GM06990 (cell line): ENCODE measurements at regions not wholly inside any gene's neighbourhood (a gene's known extent, or its start where the extent isn't known, plus 50 kb on each side); places are given as distances from the start of the nearest gene placed in this dataset.
"Not testable (repeated sequence)": the region's sequence is repeated elsewhere in the genome, so short reads cannot be mapped to it uniquely, and the experiment has no call there.

Experiments used
- DNase-seq: peaks from one replicate; pipeline ENCODE4 v3.0.0-alpha.2; 2011; ENCODE audit not compliant: insufficient read length; ENCODE audit errors: extremely low read depth
- H3K27me3 ChIP-seq: replicated peaks from 2 replicates; pipeline ENCODE4 v1.6.0; 2011; ENCODE audit warnings: low read length; ENCODE audit not compliant: control insufficient read depth, insufficient read depth
- H3K36me3 ChIP-seq: 2 replicates; pipeline ENCODE4 v1.5.1; 2011; ENCODE audit warnings: low read length; ENCODE audit not compliant: control insufficient read depth, insufficient read depth
- H3K4me3 ChIP-seq: replicated peaks from 2 replicates; pipeline ENCODE4 v1.5.1; 2011; ENCODE audit warnings: low read depth, mild to moderate bottlenecking, control low read depth, low read length
- TF ChIP-seq, protein P1 (sequence below): IDR thresholded peaks from 2 replicates; pipeline ENCODE4 v1.5.1; 2011; ENCODE audit warnings: low read length, control low read depth, mild to moderate bottlenecking, inconsistent platforms; ENCODE audit not compliant: insufficient read depth, poor library complexity, severe bottlenecking

DNA sequence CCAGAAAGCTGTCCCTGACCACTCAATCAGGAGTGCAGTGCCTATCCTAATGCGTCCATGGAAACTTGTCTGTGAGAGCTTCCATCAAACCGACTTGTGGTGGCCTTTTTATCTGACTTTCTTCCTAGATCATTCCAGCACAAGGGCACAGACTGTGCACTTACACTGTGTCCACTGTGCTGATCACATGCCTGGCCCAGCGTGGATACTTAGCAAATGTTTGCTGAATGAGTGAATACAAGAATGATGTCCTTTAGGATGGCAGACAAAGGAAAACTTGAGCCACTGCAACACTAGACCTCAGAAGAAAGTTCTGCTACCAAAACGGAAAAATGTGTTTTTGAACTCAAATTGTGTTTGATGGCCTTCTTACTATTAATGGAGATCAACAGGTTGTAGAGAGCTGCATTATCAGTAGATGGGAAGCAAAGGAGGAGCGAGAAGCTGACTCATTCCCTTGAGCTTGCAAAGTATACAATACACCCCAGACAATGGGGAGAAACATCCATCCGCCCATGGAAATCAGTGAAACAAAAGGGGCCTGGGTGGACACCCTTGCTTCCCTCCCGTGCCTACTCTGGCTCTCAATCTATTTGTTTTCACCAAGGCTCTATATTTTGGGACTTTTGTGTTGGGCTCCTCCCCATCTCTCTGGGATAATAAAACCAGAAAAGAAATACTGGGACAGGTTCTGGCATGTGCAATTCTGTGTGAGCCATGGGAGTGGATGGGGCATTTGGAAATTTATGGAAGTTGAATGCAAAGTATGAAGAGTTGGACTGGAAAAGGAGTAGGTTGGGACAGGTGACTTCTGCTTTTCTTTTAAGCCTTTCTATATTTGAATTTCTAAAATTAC, 76.2 kb upstream of the ZFAND5 start:
- Histone ChIP-seq H3K36me3 (no peaks in the 10 kb centered on the region), H3K4me3 (no peak overlapping the region), H3K27me3 (no peaks in the 10 kb centered on the region)
- TF ChIP-seq, protein P1, sequence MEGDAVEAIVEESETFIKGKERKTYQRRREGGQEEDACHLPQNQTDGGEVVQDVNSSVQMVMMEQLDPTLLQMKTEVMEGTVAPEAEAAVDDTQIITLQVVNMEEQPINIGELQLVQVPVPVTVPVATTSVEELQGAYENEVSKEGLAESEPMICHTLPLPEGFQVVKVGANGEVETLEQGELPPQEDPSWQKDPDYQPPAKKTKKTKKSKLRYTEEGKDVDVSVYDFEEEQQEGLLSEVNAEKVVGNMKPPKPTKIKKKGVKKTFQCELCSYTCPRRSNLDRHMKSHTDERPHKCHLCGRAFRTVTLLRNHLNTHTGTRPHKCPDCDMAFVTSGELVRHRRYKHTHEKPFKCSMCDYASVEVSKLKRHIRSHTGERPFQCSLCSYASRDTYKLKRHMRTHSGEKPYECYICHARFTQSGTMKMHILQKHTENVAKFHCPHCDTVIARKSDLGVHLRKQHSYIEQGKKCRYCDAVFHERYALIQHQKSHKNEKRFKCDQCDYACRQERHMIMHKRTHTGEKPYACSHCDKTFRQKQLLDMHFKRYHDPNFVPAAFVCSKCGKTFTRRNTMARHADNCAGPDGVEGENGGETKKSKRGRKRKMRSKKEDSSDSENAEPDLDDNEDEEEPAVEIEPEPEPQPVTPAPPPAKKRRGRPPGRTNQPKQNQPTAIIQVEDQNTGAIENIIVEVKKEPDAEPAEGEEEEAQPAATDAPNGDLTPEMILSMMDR, result no peak
- DNase-seq, result no peak

DNA sequence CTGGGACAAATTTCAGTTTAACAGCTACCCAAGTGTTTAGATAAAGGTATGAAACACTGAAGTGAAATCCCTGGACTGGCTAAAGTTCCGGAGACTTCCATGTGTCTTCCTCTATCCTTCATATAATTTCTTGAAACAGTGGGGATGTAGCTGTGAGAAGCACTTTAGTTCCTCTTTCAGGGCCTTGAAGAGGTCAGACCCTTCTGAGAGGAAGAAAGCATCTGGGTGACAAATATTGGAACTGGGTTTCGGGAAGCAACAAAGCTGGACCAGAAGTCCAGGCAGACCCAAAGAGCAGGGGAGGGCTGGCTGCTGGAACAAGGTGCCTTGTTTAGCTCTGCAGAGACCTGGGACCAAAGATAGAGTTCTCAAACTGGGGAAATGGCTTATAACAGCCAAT, 75.4 kb upstream of the ZFAND5 start:
- TF ChIP-seq, protein P1, result no peak
- DNase-seq, result no peak
- H3K4me3 ChIP-seq, result no peak overlapping the region
- no peaks in the 10 kb centered on the region for H3K27me3 ChIP-seq
- no peaks in the 10 kb centered on the region for H3K36me3 ChIP-seq

DNA sequence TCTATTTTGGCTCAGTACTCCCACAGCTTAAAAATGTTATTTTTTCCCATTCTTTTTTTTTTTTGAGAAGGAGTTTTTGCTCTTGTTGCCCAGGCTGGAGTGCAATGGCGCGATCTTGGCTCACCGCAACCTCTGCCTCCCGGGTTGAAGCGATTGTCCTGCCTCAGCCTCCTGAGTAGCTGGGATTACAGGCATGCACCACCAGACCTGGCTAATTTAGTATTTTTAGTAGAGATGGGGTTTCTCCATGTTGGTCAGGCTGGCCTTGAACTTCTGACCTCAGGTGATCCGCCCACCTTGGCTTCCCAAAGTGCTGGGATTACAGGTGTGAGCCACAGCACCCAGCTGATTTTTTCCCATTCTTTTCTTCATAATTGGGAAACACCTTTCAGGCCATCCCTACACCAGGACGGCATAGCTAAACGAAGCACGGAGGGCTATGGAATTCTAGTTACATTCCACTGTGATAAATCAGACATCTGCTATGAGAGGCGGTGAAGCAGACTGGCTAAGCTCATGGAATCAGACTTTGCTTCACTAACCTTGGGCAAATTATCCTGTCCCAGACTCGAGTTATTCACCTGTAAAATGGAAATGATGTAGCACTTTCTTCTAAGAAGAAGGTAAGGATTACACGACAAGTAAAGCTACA, 68.7 kb upstream of the ZFAND5 start:
- not testable (repeated sequence) for H3K4me3 ChIP-seq, DNase-seq, H3K36me3 ChIP-seq, H3K27me3 ChIP-seq

DNA sequence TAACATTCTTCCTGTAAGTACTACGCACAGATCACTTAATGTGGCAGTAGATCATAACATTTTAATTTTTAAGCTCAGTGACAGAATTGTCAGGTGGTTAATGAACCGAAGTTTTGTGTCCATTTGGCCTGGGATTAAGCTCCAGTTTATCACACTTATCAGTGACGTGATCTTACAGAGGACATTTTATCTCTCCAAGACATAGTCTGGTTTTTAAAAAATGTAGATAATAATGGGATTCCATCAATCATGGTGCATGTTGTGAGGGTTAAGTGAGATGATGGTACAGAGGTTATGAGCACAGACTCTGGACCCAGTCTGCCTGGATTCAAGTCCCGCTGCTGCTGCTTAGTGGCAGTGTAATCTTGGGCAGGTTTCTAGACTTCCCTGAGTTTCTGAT, 66.0 kb upstream of the ZFAND5 start:
- Histone ChIP-seq H3K27me3 (no peaks in the 10 kb centered on the region), H3K4me3 (no peak overlapping the region), H3K36me3 (no peaks in the 10 kb centered on the region)
- TF ChIP-seq, protein P1, result no peak
- DNase-seq, result no peak

DNA sequence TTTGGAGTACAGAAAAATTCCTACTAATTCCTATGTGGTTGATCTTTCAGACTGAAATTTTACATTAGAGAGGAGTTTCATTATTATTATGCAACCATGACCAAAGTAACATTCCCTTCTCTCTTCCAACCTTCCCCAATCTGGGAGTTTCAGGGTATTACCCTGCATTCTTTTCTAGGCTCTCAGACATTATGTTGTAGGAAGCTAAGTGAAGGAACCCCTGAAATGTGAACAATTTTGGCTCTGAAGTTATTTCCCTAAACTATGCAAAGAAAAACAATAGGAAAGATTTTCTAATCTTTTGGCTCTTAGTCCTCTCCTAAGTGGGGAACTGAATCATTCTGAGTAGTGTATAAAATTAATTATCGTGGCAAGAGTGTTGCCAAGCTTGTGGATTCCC, 63.3 kb upstream of the ZFAND5 start:
- H3K4me3 ChIP-seq, result no peak overlapping the region
- TF ChIP-seq, protein P1, result no peak
- no peak for DNase-seq
- H3K36me3 ChIP-seq, result no peaks in the 10 kb centered on the region
- no peaks in the 10 kb centered on the region for H3K27me3 ChIP-seq

DNA sequence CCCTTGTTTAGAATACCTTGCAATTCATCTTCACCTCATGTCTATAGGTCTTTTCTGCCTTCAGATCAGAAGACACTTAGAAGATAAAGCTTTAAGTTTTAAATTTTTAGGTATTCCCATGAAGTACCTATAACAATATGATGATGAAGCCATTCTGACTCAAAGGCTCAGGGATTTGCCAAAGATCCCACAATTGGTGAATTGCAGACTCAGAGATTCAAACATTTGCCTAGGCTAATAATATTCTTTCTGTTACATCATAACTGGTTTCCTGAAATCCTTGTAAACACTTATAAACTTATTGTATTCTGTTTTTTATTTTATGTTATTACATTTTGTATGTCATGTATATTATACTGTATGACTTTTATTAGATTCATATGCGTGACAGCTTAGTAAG, 62.8 kb upstream of the ZFAND5 start:
- no peak overlapping the region for H3K4me3 ChIP-seq
- no peaks in the 10 kb centered on the region for H3K27me3 ChIP-seq
- TF ChIP-seq, protein P1, result no peak
- DNase-seq, result no peak
- no peaks in the 10 kb centered on the region for H3K36me3 ChIP-seq
